CD4-positive, alpha-beta T cell (primary cell): ENCODE measurements at regions not wholly inside any gene's neighbourhood (a gene's known extent, or its start where the extent isn't known, plus 50 kb on each side); places are given as distances from the start of the nearest gene placed in this dataset.

Experiments
- ATAC-seq: fragments of 200-7000 bp; cut with Tn5 transposase; one replicate; pipeline ENCODE4 v1.10.0; 2022; ENCODE audit warnings: mild to moderate bottlenecking; ENCODE audit not compliant: poor library complexity
- CTCF ChIA-PET: fragments of 350-600 bp; sonication (Branson Sonifier 250); formaldehyde crosslinking; loops from one replicate; lab custom pipeline; 2021; ENCODE audit warnings: antibody characterized with exemption, inconsistent platforms; lab: Charles Lee
- POLR2A ChIA-PET: fragments of 350-600 bp; sonication (Branson Sonifier 250); formaldehyde crosslinking; loops from one replicate; lab custom pipeline; 2021; ENCODE audit warnings: antibody characterized with exemption, inconsistent platforms; lab: Charles Lee
- DNase-seq, 14 experiments: peaks; one replicate each; pipeline ENCODE4 v3.0.0-alpha.2; 2013 to 2020; ENCODE audit warnings: mixed read lengths in 2 of 14
- H3K27ac ChIP-seq, 2 donors: one replicate each; pipeline versions ENCODE4 v1.5.1 to v1.7.0; 2013; ENCODE audit warnings: low read length in 2 of 2, low read depth in 1 of 2, mild to moderate bottlenecking in 1 of 2
- H3K27me3 ChIP-seq, 2 experiments: 1 replicate in 1 of 2; 2 replicates in 1 of 2; pipeline versions ENCODE4 v1.6.1 to v1.7.0; 2013; ENCODE audit warnings: low read length in 2 of 2, control low read depth in 1 of 2, mild to moderate bottlenecking in 1 of 2, moderate library complexity in 1 of 2; ENCODE audit not compliant: insufficient read depth in 2 of 2, control insufficient read depth in 1 of 2
- H3K36me3 ChIP-seq: one replicate; pipeline ENCODE4 v1.6.1; 2013; ENCODE audit warnings: low read length, control low read depth; ENCODE audit not compliant: insufficient read depth
- H3K4me1 ChIP-seq: one replicate; pipeline ENCODE4 v1.6.1; 2013; ENCODE audit warnings: low read length, control low read depth; ENCODE audit not compliant: insufficient read depth
- H3K4me3 ChIP-seq: one replicate; pipeline ENCODE4 v1.5.1; 2013; ENCODE audit warnings: mild to moderate bottlenecking, low read length, moderate library complexity
- H3K9me3 ChIP-seq, 2 experiments: 1 replicate in 1 of 2; 2 replicates in 1 of 2; pipeline versions ENCODE4 v1.6.1 to v1.7.0; 2013; ENCODE audit warnings: low read length in 2 of 2, mild to moderate bottlenecking in 2 of 2, control low read depth in 1 of 2, moderate library complexity in 1 of 2; ENCODE audit not compliant: control insufficient read depth in 1 of 2, insufficient read depth in 1 of 2
- H3K27ac Mint-ChIP-seq: one replicate; pipeline ENCODE4 v1.8.0; 2020; ENCODE audit warnings: mixed read lengths
- H3K27me3 Mint-ChIP-seq: one replicate; pipeline ENCODE4 v1.8.0; 2021; ENCODE audit warnings: mixed read lengths
- H3K36me3 Mint-ChIP-seq: one replicate; pipeline ENCODE4 v1.8.0; 2021; ENCODE audit warnings: low read depth, mixed read lengths
- H3K4me1 Mint-ChIP-seq: one replicate; pipeline ENCODE4 v1.8.0; 2021; ENCODE audit warnings: low read depth, mixed read lengths
- H3K4me3 Mint-ChIP-seq: one replicate; pipeline ENCODE4 v1.8.0; 2020; ENCODE audit warnings: mild to moderate bottlenecking, mixed read lengths
- H3K9me3 Mint-ChIP-seq: one replicate; pipeline ENCODE4 v1.8.0; 2020; ENCODE audit warnings: mixed read lengths
- CTCF ChIP-seq: fragments of 200-600 bp; IDR thresholded peaks from one replicate; pipeline ENCODE4 v1.8.0; 2022; ENCODE audit warnings: antibody characterized with exemption, mild to moderate bottlenecking
- intact Hi-C, 2 experiments: fragments of 100-400 bp; cut with DNase I in 1 of 2; cut with micrococcal nuclease in 1 of 2; formaldehyde crosslinking; loops; one replicate each; pipeline versions ENCODE4 v1.15.1 to v1.9.0; 2023 to 2025; cut with DNase I, micrococcal nuclease

GRCh38 chr16:6031567-6031966, 934.0 kb upstream of the EEF2KMT start:
- intact Hi-C loops: no loop called here
- CTCF ChIA-PET: no interaction called here
- Histone ChIP-seq H3K27ac (no peak overlapping the region), H3K27me3 (no peaks in the 10 kb centered on the region), H3K4me1 (no peaks in the 10 kb centered on the region), H3K36me3 (no peaks in the 10 kb centered on the region), H3K4me3 (no peak overlapping the region), H3K9me3 (peaks cover 0 to 10% of the 10 kb centered on the region in 2 experiments)
- no peak for ATAC-seq
- no peak for DNase-seq
- Mint-ChIP-seq H3K36me3 (no peaks in the 10 kb centered on the region), H3K4me3 (no peak overlapping the region), H3K27me3 (no peaks in the 10 kb centered on the region), H3K27ac (no peak overlapping the region), H3K9me3 (peaks cover 2% of the 10 kb centered on the region), H3K4me1 (no peaks in the 10 kb centered on the region)
- POLR2A ChIA-PET: no interaction called here
- no peak for TF ChIP-seq CTCF

GRCh38 chr16:6031102-6031501, 933.5 kb upstream of the EEF2KMT start:
- ATAC-seq (no peak), DNase-seq (no peak)
- Histone ChIP-seq H3K9me3 (peaks cover 0 to 10% of the 10 kb centered on the region in 2 experiments), H3K4me1 (no peaks in the 10 kb centered on the region), H3K27me3 (no peaks in the 10 kb centered on the region), H3K27ac (no peak overlapping the region), H3K36me3 (no peaks in the 10 kb centered on the region), H3K4me3 (no peak overlapping the region)
- Mint-ChIP-seq H3K9me3 (peaks cover 2% of the 10 kb centered on the region), H3K4me1 (no peaks in the 10 kb centered on the region), H3K27ac (no peak overlapping the region), H3K36me3 (no peaks in the 10 kb centered on the region), H3K4me3 (no peak overlapping the region), H3K27me3 (no peaks in the 10 kb centered on the region)
- intact Hi-C loops: no loop called here
- ChIA-PET CTCF (no interaction called here), POLR2A (no interaction called here)
- TF ChIP-seq CTCF: no peak

- Histone ChIP-seq H3K36me3 (no peaks in the 10 kb centered on the region), H3K27ac (no peak overlapping the region), H3K27me3 (no peaks in the 10 kb centered on the region), H3K4me1 (no peaks in the 10 kb centered on the region), H3K9me3 (peaks cover 0 to 4% of the 10 kb centered on the region in 2 experiments), H3K4me3 (no peak overlapping the region)
- intact Hi-C loops: no loop called here
- Mint-ChIP-seq H3K36me3 (no peaks in the 10 kb centered on the region), H3K4me1 (no peaks in the 10 kb centered on the region), H3K4me3 (no peak overlapping the region), H3K27ac (no peak overlapping the region), H3K9me3 (peaks cover 2% of the 10 kb centered on the region), H3K27me3 (no peaks in the 10 kb centered on the region)
- TF ChIP-seq CTCF: no peak
- ChIA-PET CTCF (no interaction called here), POLR2A (no interaction called here)
- no peak for ATAC-seq
- DNase-seq: no peak
Measured at GRCh38 chr16:6027733-6028132, 930.1 kb upstream of the EEF2KMT start.
